Hematopoietic multipotent progenitor cell treated with erythropoietin and hydrocortisone succinate and interleukin-3 and kit ligand, for 6 days (in vitro differentiated cells): ENCODE measurements at regions not wholly inside any gene's neighbourhood (a gene's known extent, or its start where the extent isn't known, plus 50 kb on each side); places are given as distances from the start of the nearest gene placed in this dataset.
"Not testable (repeated sequence)": the region's sequence is repeated elsewhere in the genome, so short reads cannot be mapped to it uniquely, and the experiment has no call there.

Experiments
- DNase-seq: peaks from one replicate; pipeline ENCODE4 v3.0.0-alpha.2; 2015

DNA sequence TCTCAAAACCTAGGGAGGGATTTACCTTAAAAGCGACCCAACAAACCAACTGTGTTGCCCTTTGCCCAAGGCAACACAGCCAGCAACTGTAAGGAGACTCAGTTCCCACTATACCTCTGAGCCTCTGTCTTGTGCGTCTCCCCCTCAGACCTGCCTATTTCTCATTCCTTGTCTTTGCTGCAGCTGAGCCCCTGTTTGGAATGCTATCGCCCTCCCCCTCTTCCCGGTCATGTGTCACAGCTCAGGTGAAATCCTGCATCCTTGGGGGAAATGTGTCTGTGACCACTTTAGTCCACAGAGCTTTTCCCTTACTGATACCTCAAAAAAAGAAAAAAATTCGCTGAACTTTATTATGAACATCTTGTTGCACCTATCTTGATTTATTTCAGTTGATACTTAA, 52.0 kb upstream of the LRIG1 start:
- DNase-seq: no peak

DNA sequence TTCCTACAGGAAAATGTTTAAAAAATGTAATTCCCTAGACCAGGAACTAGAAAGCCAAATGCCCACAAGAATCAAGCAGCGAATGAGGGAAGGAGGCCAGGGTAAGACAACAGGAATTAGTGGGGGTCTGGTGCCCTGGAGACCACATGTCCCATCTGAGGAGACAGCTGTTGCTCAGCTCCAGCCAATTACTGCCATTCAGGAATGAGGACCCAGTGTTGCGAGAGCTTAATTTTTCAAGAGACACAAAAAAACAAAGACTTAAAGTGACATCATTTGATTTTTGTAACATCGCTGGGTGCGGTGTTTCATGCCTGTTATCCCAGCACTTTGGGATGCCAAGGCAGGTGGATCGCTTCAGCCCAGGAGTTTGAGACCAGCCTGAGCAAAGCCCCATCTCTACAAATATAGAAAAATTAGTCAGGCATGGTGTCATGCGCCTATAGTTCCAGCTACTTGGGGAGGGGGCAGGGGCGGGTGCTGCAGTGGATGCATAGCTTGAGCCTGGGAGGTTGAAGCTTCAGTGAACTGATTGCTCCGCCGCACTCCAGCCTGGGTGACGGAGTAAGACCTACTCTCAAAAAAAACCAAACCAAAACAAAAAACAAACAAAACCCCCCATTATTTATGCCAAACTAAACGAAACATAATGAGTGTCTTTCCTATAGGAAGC, 52.8 kb upstream of the LRIG1 start:
- DNase-seq: no peak

DNA sequence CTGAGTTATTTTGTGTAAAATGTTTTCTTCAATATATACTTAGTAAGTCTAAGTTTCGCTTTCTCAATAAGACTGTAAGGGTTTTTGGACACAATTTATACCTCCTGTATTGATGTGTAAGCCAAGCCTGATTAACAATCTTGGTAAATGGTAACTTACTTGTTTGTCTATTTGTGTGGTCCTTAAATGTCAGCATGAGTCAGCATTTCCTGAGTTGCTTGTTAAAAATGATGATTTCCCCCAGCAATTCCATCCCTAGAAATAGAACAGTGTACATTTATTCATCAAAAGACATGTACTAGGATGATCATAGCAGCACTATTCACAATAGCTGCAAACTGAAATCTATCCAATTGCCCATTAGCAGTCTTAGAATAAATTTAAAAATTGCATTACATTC, 53.4 kb upstream of the LRIG1 start:
- DNase-seq: no peak

DNA sequence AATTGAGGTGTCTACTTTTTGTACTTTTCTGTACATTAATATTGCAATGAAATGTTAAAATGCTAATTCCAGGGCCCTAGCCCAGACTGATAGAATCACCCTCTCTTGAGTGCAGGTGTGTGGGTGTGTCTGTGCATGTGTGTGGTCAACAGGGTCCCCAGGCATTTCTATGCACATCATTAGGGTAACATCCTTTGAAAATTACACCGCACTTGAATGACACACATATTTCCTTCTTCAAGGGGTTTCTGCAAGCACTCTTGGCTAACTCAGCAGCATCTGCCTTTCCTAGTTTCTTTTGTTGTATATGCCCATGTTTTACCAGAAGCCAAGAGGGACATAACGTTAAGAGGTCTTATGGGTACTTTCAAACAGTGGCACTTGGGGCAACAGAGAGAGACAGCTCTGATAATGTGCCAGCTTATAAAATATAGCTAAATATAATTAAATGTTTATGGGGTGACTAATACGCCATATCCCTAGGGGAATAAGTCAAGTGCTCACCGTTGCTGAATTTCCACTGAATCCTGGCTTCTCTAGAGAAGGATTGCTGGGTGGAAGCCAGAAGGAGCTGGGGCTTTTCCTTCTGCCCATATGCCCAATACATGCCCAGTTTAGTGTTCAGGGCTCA, 54.5 kb upstream of the LRIG1 start:
- no peak for DNase-seq

DNA sequence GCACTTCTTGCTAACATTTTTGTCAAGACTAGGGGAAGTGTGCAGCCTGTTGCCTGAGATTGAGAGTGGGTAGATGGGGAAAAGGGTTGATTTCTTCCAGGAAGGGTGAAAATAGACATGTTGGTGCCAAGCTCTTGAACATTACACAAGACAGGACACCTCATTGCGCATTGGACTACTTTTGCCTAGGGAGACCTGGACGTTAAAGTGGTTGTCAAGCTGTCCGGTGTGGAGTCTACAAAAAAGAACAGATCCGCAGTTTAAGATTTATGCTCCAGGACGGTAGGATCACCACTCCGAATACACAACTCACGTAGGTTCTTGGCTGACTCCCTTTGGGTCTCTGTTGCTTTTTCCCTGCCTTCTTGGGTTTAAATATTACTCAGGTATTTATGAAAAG, 56.3 kb upstream of the LRIG1 start:
- DNase-seq: no peak

DNA sequence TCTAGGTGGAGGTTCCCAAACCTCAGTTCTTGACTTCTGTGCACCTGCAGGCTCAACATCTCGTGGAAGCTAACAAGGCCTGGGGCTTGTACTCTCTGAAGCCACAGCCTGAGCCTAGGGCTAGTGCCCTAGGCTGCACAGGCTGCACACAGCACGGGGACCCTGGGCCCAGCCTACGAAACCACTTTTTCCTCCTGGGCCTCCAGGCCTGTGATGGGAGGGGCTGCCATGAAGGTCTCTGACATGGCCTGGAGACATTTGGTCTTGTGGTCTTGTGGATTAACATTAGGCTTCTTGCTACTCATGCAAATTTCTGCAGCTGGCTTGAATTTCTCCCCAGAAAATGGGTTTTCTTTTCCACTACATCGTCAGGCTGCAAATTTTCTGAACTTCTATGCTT, 59.1 kb upstream of the LRIG1 start:
- not testable (repeated sequence) for DNase-seq

DNA sequence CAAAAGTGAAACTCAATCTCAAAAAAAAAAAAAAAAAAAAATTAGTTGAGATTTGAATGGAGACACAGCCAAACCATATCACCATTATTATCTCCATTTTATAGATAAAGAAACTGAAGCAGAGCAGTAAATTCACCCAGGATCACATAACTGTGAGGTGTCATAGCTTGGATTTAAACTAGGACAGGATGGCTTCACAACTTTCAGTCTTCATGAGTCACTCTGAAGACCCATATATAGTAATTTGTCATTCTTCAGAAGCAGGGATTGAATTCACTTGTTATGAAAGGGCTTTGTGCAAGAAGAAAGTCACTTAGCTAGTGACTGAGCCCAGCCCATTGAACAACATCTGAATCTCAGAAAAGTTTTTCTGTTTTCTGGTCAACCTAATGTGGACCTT, 60.5 kb upstream of the LRIG1 start:
- DNase-seq: no peak

DNA sequence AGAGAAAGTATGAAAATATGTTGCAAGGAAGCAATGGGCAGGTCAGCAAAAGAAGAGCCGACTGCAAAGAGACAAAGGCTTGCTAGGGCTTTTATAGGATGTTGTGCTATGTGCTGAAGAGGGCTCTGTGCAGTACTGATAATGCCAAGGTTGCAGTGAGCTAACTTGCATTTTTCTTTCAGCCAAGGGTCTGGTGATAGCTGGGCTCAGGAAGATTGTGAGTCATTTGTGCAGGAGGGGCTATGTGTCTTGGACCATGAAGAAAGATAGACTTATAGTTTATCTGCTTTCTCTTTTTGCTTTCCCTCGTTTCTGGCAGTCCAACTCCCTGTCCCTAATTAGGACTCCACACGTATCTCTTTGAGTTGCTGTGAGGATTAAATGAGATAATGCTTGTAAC, 64.5 kb upstream of the LRIG1 start:
- peak; percentile 46 for DNase-seq

DNA sequence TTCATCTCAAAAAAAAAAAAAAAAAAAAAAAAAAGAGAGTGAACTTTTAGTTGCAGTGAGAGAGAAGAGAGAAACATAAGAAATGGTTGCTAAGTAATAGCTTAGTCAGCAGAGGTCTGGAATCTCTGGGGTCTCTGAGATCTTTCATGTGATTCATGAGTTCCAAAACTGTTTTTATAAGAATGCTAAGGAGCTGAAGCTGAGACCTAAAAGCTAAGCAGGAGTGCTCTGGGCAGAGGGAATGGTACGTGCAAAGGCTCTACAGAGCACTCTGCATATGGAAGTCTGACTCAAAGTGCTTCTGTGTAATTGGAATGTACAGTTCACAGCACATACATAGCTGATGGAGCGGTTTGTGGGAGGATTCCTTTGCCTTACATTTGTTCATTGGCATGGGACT, 66.3 kb upstream of the LRIG1 start:
- no peak for DNase-seq

DNA sequence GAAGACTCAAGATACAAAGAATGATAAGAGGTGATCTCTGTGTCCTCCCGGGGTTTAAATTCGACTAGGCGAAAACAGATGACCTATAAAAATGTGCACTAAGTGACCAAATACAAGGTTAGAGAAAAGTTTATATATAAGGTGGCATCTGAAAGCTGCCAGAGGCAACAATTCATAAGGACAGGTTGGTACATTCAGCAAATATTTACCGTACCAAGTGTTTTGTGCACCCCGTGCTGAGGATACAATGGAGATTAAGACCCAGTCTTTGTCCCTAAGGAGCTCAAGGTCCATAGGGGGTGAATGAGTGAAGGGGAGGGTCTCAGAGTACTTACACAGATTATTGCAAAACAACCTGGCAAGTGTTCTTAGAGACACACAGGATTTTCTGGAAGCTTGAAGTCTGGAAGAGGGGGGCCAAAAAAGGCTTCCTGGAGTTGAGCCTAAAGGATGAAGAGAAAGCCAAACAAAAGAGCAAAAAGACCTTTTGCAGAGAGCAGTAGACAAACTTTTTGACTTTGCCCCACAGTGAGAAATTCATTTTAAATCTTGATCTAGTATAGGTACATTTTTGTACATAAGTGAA, 71.4 kb upstream of the LRIG1 start:
- no peak for DNase-seq

DNA sequence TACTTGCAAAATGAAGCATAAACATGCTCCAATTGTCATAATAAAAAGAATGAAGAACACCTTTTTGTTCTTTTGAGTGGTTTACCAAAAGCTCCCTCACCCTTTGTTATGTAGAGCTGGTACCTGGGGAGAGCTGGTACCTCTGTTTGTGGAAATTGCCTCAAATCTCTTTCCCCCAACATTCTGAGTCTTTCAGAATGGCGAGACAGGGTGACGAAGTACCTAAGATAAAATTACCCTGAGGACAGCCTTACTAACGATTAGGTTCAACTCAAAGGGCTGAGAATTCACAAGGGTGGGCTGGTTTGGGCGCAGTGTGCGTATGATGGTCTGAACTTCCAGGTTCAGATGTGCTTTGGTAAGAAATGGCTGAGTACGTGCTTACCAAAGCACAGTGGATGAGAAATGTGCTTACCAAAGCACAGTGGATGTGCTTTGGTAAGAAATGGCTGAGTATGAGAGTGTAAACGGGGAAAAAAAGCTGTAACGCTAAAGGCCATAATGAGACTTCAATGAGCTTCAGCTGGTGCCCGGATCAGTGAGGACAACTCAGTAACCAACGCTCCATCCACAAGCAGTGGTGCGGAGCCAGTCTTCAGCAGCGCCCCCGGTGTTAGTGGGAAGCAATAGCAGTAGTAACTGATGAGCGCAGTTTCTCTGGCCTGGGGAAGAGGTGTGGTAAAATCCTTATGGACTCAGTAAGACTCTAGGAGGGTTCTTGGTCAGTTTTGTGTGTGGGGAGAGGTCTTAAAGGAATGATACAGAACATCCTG, 72.3 kb upstream of the LRIG1 start:
- peak; percentile 32 for DNase-seq

DNA sequence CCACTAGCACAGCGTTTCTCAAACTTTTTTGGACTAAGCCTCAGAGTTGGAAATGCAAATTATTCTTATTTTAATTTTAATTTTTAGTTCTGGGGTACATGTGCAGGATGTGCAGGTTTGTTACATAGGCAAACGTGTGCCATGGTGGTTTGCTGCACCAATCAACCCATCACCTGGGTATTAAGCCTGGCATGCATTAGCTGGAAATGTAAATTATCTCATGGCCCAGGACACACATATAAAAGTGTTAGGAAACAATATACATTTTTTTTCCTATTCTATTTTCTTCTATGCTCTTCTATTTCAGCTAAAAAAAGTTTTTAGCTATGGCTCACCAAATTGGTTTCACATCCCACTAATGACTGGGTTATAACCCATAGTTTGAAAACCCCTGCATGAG, 73.3 kb upstream of the LRIG1 start:
- DNase-seq: no peak

DNA sequence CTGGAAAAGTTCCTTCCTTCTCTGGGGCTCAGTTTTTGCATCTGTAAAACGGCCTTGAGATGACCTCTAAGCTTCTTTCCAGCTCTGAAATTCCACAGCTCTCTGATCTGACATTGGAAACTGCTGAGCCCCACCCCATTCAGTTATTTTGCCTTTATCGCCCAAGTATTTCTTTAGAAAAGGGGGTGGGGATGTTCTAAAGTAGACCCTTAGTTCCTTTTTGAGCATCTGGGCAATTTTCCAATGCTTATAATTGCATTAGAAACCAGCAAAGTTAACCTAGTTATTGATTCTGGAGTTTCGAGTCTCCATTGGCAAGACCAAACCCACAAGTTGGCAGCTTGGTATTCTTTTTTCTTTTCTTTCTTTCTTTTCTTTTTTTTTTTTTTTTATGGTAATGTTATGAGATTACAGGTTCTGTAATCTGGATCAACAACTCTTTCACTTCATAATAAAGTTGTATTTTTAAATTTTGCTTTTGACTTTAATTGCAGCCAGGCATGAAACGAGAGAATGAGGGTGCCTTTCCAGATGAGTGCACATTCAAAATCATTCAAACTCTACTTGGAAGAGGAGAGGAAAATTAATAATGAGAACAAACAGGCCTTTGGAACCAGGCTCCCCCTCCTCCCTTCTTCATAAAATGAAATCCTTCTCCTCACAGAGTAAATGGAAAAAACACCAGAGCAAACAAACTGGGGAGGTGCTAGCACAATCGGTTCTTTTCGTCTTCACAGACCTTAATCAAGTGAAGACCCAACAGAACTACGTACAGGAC, 76.8 kb upstream of the LRIG1 start:
- no peak for DNase-seq

DNA sequence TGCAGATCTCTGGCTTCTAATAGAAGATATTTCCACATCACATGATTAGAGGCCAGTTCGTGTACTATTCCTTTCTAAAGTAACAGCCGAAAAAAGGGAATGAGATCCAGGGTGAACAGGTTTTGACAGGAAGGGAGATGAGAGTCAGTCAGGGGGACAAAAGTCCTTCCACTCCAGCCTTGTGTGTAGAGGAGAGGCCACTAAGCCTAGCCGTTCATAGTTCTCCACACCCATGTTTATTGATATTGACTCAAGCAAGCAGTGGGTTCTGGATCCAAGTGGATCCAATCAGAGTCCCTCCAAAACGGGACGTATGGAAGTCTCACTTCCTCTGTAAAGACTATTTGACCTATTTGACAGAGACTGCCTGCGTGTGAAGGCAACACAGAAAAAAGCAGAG, 80.4 kb upstream of the LRIG1 start:
- DNase-seq: no peak

DNA sequence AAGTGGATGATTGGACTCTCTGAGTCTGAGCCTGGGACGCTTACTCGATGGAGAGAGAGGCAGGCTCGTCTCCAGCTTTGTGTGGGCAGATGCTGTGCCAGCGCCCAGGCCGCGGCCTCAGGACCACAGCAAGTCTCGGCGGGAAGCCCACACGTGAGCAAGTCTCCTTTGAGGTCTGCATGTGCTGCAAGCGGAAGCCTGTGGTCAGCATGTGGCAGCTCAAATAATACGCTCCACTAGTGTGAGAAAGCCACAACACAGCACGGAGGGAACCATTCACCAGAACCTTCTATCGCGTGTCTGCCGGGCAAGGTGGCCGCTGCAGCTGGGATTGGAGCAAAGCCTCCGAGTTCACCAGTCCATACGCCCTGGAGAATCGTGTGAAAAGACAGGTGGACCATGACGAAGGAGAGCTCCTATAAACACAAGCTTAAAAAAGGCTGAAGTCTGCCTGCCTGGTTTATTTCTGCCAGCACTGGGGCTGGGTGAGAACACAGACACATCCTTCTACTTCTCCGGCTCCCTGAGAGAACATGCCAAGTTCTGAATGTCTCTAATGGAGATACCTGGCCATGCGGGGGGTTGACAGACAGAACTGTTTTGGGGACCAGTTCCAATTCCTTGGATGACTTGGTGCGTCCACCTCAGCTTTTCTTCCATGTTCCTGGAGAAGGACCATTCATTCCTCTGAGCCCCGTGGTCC, 82.0 kb upstream of the LRIG1 start:
- no peak for DNase-seq

DNA sequence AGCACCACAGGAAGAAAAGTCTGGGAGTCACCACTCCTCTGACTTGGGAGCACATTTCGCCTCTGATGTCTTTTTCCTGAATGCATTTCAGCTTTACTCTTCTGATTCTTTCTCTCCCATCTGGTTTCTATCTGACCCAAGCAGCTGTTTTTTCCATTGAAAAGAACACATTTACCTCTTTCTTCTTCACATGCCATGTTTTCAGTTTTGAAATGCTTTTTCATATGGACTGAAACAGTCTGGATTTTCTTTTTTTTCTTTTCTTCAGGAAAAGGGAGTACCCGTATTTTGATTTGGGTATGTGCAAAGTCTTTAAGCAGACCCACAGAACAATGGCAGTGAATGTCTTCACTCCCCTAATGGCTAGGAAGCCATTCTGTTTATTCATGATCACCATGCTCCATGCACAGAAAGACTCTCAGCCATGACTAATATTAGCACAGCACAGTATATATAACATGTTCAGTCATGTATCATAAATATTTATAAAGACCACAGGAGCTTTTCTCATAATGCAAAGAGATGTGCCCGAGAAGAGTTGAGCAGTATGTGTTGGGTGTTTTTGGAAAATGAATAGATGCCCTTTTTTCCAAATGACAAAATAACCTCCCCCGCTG, 82.7 kb upstream of the LRIG1 start:
- no peak for DNase-seq

DNA sequence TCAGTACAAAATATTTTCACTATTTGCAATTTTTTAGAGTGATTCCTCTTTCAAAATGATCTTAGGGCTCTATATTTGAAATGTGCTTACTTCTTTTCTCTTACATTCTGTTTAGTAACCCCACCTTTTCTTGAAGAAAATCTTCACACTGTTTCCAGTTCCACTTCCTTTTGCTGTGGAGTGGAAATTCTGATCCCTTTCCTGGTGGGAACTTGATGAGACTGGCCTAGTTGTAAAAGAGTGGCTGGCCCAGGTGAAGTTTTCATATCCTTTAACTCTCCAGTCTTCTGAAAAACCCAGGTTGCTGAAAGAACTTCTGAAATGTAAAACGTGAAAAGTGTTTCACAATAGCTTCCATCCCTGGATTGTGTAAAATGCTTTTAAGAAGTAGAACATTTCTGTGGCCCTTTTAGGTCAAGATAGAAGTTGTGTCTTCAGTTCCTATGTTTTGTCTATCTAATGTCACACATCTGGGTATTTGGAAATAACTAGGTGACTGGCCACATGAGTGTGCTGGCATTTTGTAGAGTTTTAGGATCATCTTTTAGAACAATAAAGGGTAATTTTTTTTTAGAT, 84.8 kb upstream of the LRIG1 start:
- DNase-seq: no peak

DNA sequence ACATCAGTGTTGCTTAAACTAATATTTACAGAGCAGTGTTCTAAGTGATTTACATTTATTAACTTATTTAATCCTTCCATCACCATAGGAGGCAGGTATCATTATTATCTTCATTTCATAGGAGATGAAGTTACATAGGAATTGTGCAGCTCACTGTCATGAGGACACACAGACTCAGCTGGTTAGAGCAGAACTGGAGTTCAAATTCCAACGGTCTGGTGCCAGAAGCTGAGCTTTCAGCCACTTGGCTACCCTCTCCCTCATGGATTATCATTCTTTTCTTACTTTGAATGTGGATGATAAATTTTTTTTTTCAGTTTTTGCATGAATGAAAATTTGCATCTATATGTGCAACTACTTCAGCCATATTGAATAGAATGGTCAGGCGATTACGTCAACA, 86.0 kb upstream of the LRIG1 start:
- DNase-seq: no peak

DNA sequence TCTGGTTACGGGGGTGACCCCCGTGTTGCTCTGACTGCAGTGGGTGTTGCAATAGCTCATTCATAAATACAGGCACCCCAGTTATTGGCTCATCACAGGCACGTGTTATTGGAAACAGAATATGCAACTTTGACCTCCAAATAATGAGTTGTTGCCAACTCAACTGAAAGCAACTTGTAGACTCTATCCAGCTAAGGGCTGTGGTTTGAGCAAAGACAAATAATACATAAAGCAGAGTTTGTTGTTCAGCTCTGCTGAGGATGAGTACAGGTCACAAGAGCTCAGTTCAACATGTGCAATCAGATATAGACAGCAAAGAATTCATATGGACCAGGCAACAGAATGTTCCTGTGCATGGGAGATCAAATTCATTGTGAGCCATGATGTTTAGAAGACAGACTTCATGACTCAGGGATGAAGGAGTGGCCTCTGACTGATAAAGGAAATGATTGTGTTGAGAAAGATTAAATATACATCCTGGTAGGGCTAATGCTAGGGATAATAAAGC, 87.6 kb upstream of the LRIG1 start:
- DNase-seq: no peak

DNA sequence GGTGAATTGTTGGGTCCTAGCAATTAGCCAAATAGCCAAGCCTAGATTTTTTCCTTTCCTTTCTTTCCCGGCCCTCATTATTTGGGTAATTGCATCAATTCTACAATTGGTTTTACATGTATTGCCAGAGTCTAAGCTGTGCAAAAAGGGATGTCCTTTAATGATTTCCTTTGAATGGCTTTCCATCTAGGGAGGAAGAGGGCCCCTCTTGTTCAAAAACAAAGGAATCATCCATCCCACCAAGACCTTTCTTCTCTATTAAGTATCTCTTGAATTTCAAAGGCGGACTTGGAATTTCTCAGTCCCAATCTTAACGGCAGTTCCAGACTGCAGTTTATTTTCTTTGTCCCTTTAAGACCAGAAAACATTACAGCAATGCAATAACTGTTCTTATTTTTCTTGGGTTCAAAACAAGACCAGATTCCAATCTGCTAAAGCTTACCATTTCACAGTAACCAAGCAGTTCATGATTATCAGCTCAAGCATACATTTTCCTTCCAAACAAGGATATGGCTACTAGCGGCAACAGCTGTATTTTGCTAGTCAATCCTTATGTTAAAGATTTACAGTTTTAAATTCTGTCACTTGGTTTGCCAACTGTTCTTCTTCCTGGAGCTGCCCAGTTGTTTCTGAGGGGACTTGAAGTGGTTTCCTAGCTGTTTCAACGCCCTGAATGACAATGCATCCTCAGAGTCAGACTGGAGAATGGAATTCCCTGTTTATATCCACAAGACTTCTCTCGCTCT, 91.4 kb upstream of the LRIG1 start:
- no peak for DNase-seq
